Keratinocyte (primary cell): ENCODE measurements at regions not wholly inside any gene's neighbourhood (a gene's known extent, or its start where the extent isn't known, plus 50 kb on each side); places are given as distances from the start of the nearest gene placed in this dataset.

ENCODE experiments used
- DNase-seq: peaks from one replicate; pipeline ENCODE4 v3.0.0-alpha.2; 2011; ENCODE audit warnings: low read depth, missing footprints, low spot score
- FAIRE-seq: peaks from 2 replicates; lab custom pipeline; 2011; peaks lifted over from hg19 to GRCh38; lab: Jason Lieb, UNC
- H2AFZ ChIP-seq: 2 replicates; pipeline ENCODE4 v1.6.0; 2012; ENCODE audit warnings: low read length, control low read depth, inconsistent platforms; ENCODE audit not compliant: control insufficient read depth
- H3K27ac ChIP-seq: 2 replicates; pipeline ENCODE4 v1.5.1; 2011; ENCODE audit warnings: low read length; ENCODE audit not compliant: control insufficient read depth, insufficient read depth
- H3K27me3 ChIP-seq: 3 replicates; pipeline ENCODE4 v1.6.0; 2011; ENCODE audit warnings: low read length; ENCODE audit not compliant: control insufficient read depth, insufficient read depth; ENCODE audit errors: extremely low read depth
- H3K36me3 ChIP-seq, 2 experiments: 2 replicates in 1 of 2; 3 replicates in 1 of 2; pipeline ENCODE4 v1.5.1; 2011; ENCODE audit warnings: low read length in 2 of 2, mild to moderate bottlenecking in 1 of 2; ENCODE audit not compliant: control insufficient read depth in 2 of 2, insufficient read depth in 2 of 2; ENCODE audit errors: extremely low read depth in 1 of 2
- H3K4me1 ChIP-seq: 3 replicates; pipeline ENCODE4 v1.5.1; 2011; ENCODE audit warnings: low read length; ENCODE audit not compliant: control insufficient read depth, insufficient read depth; ENCODE audit errors: extremely low read depth
- H3K4me2 ChIP-seq: 3 replicates; pipeline ENCODE4 v1.6.0; 2011; ENCODE audit warnings: low read depth, low read length; ENCODE audit not compliant: control insufficient read depth, insufficient read depth; ENCODE audit errors: extremely low read depth
- H3K4me3 ChIP-seq, 3 experiments: fragments of 200-600 bp in 1 of 3; sonication (generic) in 1 of 3; 2 replicates in 2 of 3; 3 replicates in 1 of 3; pipeline ENCODE4 v1.5.1; 2011 to 2016; ENCODE audit warnings: low read length in 3 of 3, mild to moderate bottlenecking in 3 of 3, control low read depth in 2 of 3, inconsistent platforms in 1 of 3, low read depth in 1 of 3, mixed read lengths in 1 of 3, mixed run types in 1 of 3, moderate library complexity in 1 of 3; ENCODE audit not compliant: control insufficient read depth in 2 of 3, insufficient read depth in 2 of 3; ENCODE audit errors: extremely low read depth in 1 of 3
- H3K79me2 ChIP-seq: 2 replicates; pipeline ENCODE4 v1.6.0; 2012; ENCODE audit warnings: low read length; ENCODE audit not compliant: control insufficient read depth, insufficient read depth
- H3K9ac ChIP-seq: 3 replicates; pipeline ENCODE4 v1.6.0; 2011; ENCODE audit warnings: low read length; ENCODE audit not compliant: control insufficient read depth, insufficient read depth; ENCODE audit errors: extremely low read depth
- H3K9me1 ChIP-seq: 3 replicates; pipeline ENCODE4 v1.6.0; 2011; ENCODE audit warnings: low read length; ENCODE audit not compliant: control insufficient read depth, insufficient read depth; ENCODE audit errors: extremely low read depth
- H3K9me3 ChIP-seq: 2 replicates; pipeline ENCODE4 v1.5.1; 2012; ENCODE audit warnings: low read depth, low read length; ENCODE audit not compliant: control insufficient read depth
- H4K20me1 ChIP-seq: 3 replicates; pipeline ENCODE4 v1.6.0; 2011; ENCODE audit warnings: low read length; ENCODE audit not compliant: control insufficient read depth, insufficient read depth; ENCODE audit errors: extremely low read depth
- EZH2 ChIP-seq: IDR thresholded peaks from one replicate; pipeline ENCODE4 v1.6.1; 2012; ENCODE audit warnings: inconsistent platforms, mild to moderate bottlenecking, low read length, moderate library complexity
- dilution Hi-C: fragments of 300-500 bp; cut with MboI; formaldehyde crosslinking; loops from one replicate; pipeline ENCODE4 v1.7.0; 2020; ENCODE audit warnings: low sequenced_read_pairs; ENCODE audit not compliant: extremely low pct_ligation_motif_present
- TF ChIP-seq, protein P1 (sequence below), 3 experiments: IDR thresholded peaks in 1 of 3; conservative IDR thresholded peaks in 1 of 3; optimal IDR thresholded peaks in 1 of 3; 2 replicates in 2 of 3; 3 replicates in 1 of 3; pipeline versions ENCODE3 to v1.5.1; 2011; ENCODE audit warnings: low read length in 3 of 3, mild to moderate bottlenecking in 3 of 3, moderate library complexity in 2 of 3, control low read depth in 1 of 3, inconsistent platforms in 1 of 3; ENCODE audit not compliant: insufficient read depth in 2 of 3; ENCODE audit errors: extremely low read depth in 1 of 3

DNA sequence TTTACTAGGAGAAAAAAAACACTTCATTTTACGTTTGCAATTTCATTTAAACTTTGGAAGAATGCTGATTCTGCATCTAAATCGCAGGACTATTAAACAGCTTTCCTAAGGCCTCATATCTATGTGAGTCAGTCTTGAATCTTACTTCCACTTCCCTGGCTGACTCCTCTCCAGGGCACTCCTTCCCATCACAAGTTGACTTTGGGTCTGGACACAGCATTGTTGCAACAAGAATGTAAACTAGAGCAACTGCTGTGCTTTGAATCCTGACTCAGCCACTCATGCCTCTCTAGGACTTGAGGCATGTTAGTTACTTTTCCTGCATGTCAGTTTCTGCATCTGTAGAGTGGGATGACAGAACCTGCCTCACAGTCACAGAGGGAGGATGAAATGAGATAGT, 413.8 kb downstream of the FAT4 start:
- Histone ChIP-seq H3K4me3 (no peak overlapping the region), H3K9me3 (no peaks in the 10 kb centered on the region), H4K20me1 (no peaks in the 10 kb centered on the region), H3K27ac (peak overlapping the region; percentile 72), H2AFZ (no peak overlapping the region), H3K36me3 (no peaks in the 10 kb centered on the region), H3K9me1 (no peaks in the 10 kb centered on the region), H3K4me2 (peak overlapping the region; percentile 24), H3K27me3 (no peaks in the 10 kb centered on the region), H3K4me1 (peaks cover 29% of the 10 kb centered on the region), H3K9ac (no peak overlapping the region), H3K79me2 (no peaks in the 10 kb centered on the region)
- peak; percentile 99 for FAIRE-seq
- dilution Hi-C loops = no loop called here
- peak; percentile 90 for DNase-seq
- TF ChIP-seq EZH2 = no peak
- TF ChIP-seq, protein P1, sequence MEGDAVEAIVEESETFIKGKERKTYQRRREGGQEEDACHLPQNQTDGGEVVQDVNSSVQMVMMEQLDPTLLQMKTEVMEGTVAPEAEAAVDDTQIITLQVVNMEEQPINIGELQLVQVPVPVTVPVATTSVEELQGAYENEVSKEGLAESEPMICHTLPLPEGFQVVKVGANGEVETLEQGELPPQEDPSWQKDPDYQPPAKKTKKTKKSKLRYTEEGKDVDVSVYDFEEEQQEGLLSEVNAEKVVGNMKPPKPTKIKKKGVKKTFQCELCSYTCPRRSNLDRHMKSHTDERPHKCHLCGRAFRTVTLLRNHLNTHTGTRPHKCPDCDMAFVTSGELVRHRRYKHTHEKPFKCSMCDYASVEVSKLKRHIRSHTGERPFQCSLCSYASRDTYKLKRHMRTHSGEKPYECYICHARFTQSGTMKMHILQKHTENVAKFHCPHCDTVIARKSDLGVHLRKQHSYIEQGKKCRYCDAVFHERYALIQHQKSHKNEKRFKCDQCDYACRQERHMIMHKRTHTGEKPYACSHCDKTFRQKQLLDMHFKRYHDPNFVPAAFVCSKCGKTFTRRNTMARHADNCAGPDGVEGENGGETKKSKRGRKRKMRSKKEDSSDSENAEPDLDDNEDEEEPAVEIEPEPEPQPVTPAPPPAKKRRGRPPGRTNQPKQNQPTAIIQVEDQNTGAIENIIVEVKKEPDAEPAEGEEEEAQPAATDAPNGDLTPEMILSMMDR (optimal IDR thresholded peaks at IDR 0.05 in 1 of 3, IDR thresholded peaks at IDR 0.05 in 1 of 3, conservative IDR thresholded peaks at IDR 0.05 in 1 of 3; ENCODE audit: extremely low read depth in 1 of 3, insufficient read depth in 2 of 3, low read length in 3 of 3) = no peak

DNA sequence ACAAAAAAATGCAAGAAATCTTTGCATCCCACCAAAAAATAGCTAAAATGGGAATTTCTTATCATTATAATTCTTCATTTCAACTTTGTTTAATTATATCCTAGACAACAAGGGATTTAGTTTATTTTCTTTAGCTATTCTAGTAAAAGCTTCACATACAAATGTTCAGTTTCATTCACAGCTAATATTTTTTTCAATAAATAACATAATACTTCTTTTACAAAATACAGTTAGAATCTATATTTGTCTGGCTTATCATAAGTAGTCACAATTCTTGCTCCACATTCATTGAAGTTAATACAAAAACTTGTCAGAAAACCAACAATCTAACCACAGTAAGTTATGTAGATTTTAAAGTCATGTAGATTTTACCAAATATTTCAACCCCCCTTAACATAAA, 414.4 kb downstream of the FAT4 start:
- H3K9ac ChIP-seq = no peak overlapping the region
- no peak overlapping the region for H3K4me3 ChIP-seq
- dilution Hi-C loops = no loop called here
- H4K20me1 ChIP-seq = no peaks in the 10 kb centered on the region
- no peaks in the 10 kb centered on the region for H3K79me2 ChIP-seq
- H3K4me2 ChIP-seq = peak overlapping the region; percentile 43
- no peaks in the 10 kb centered on the region for H3K9me1 ChIP-seq
- DNase-seq (no peak), FAIRE-seq (no peak)
- H2AFZ ChIP-seq = no peak overlapping the region
- no peaks in the 10 kb centered on the region for H3K9me3 ChIP-seq
- peaks cover 32% of the 10 kb centered on the region for H3K4me1 ChIP-seq
- no peaks in the 10 kb centered on the region for H3K36me3 ChIP-seq
- TF ChIP-seq EZH2 = no peak
- TF ChIP-seq, protein P1 (optimal IDR thresholded peaks at IDR 0.05 in 1 of 3, IDR thresholded peaks at IDR 0.05 in 1 of 3, conservative IDR thresholded peaks at IDR 0.05 in 1 of 3; ENCODE audit: extremely low read depth in 1 of 3, insufficient read depth in 2 of 3, low read length in 3 of 3) = no peak
- H3K27me3 ChIP-seq = no peaks in the 10 kb centered on the region
- H3K27ac ChIP-seq = peak overlapping the region; percentile 72
